GM12878 (cell line): ENCODE measurements at regions not wholly inside any gene's neighbourhood (a gene's known extent, or its start where the extent isn't known, plus 50 kb on each side); places are given as distances from the start of the nearest gene placed in this dataset.

Experiments used
- ATAC-seq: fragments of 200-7000 bp; cut with Tn5 transposase; 3 replicates; pipeline ENCODE4 v1.9.1; 2020; ENCODE audit warnings: mild to moderate bottlenecking, moderate library complexity
- BruUV-seq: library from RNA; stranded (reverse); fragments of 400-500 nt; replicated peaks from 2 replicates; lab custom pipeline; 2021; lab: Mats Ljungman, UMichigan
- CTCF ChIA-PET: fragments of 300-600 bp; sonication (Branson Sonifier 250); formaldehyde crosslinking; extraction: SDS; loops from one replicate; lab custom pipeline; 2021; ENCODE audit warnings: inconsistent platforms; lab: Yijun Ruan, JAX
- POLR2A ChIA-PET: fragments of 350-600 bp; formaldehyde crosslinking; extraction: SDS; loops from one replicate; lab custom pipeline; 2021; ENCODE audit warnings: inconsistent platforms; lab: Charles Lee
- RAD21 ChIA-PET: fragments of 300-600 bp; sonication (Branson Sonifier 250); formaldehyde crosslinking; loops from one replicate; lab custom pipeline; 2023; ENCODE audit warnings: antibody characterized with exemption; ENCODE audit not compliant: unreplicated experiment; lab: Charles Lee
- SMC1A ChIA-PET: fragments of 300-600 bp; sonication (Branson Sonifier 250); formaldehyde crosslinking; loops from one replicate; lab custom pipeline; 2023; ENCODE audit not compliant: unreplicated experiment, uncharacterized antibody; lab: Charles Lee
- DNase-seq: peaks from one replicate; pipeline ENCODE4 v3.0.0-alpha.2; 2011; ENCODE audit warnings: low read depth, low spot score
- FAIRE-seq: peaks from 3 replicates; lab custom pipeline; 2011; peaks lifted over from hg19 to GRCh38; lab: Jason Lieb, UNC
- H2AFZ ChIP-seq: 2 replicates; pipeline ENCODE4 v1.6.0; 2011; ENCODE audit warnings: low read depth, low read length, control low read depth; ENCODE audit not compliant: control insufficient read depth
- H3K27ac ChIP-seq: 2 replicates; pipeline ENCODE4 v1.5.1; 2011; ENCODE audit warnings: control low read depth; ENCODE audit not compliant: control insufficient read depth, insufficient read depth
- H3K27me3 ChIP-seq, 2 experiments: replicated peaks in 1 of 2; 2 replicates each; pipeline versions ENCODE4 v1.6.0 to v1.6.1; 2011; ENCODE audit warnings: low read length in 1 of 2; ENCODE audit not compliant: control insufficient read depth in 2 of 2, insufficient read depth in 2 of 2
- H3K36me3 ChIP-seq, 2 experiments: 2 replicates each; pipeline ENCODE4 v1.5.1; 2011; ENCODE audit warnings: low read length in 1 of 2; ENCODE audit not compliant: control insufficient read depth in 2 of 2, insufficient read depth in 2 of 2
- H3K4me1 ChIP-seq: 2 replicates; pipeline ENCODE4 v1.6.1; 2011; ENCODE audit warnings: mild to moderate bottlenecking, low read length, moderate library complexity, mixed read lengths; ENCODE audit not compliant: control insufficient read depth, insufficient read depth
- H3K4me2 ChIP-seq: 2 replicates; pipeline ENCODE4 v1.6.0; 2011; ENCODE audit warnings: control low read depth; ENCODE audit not compliant: control insufficient read depth, insufficient read depth
- H3K4me3 ChIP-seq: fragments of 200-600 bp; sonication (generic); 2 replicates; pipeline ENCODE4 v1.5.1; 2016
- H3K79me2 ChIP-seq: 2 replicates; pipeline ENCODE4 v1.6.0; 2011; ENCODE audit warnings: low read length; ENCODE audit not compliant: control insufficient read depth, insufficient read depth
- H3K9ac ChIP-seq: 2 replicates; pipeline ENCODE4 v1.8.0; 2011; ENCODE audit warnings: low read length, control low read depth, mixed read lengths; ENCODE audit not compliant: control insufficient read depth, insufficient read depth
- H3K9me3 ChIP-seq: replicated peaks from 3 replicates; pipeline ENCODE4 v1.5.1; 2011; ENCODE audit warnings: mild to moderate bottlenecking, low read length; ENCODE audit not compliant: control insufficient read depth, insufficient read depth
- H4K20me1 ChIP-seq: 2 replicates; pipeline ENCODE4 v1.6.0; 2011; ENCODE audit not compliant: control insufficient read depth, insufficient read depth
- FOS ChIP-seq: IDR thresholded peaks from 3 replicates; pipeline ENCODE4 v1.6.1; 2011; ENCODE audit warnings: borderline replicate concordance; ENCODE audit not compliant: insufficient read length; ENCODE audit errors: extremely low read depth
- PBX3 ChIP-seq: IDR thresholded peaks from 2 replicates; pipeline ENCODE4 v1.6.1; 2011; ENCODE audit warnings: mild to moderate bottlenecking, low read depth, low read length, moderate library complexity; ENCODE audit not compliant: insufficient replicate concordance
- PKNOX1 ChIP-seq: fragments of 450-650 bp; IDR thresholded peaks from 2 replicates; pipeline ENCODE4 v1.6.1; 2016; ENCODE audit warnings: mild to moderate bottlenecking
- RELB ChIP-seq: fragments of 450-650 bp; IDR thresholded peaks from 2 replicates; pipeline ENCODE4 v1.6.1; 2017; ENCODE audit warnings: low read depth, mild to moderate bottlenecking, moderate library complexity
- TAF1 ChIP-seq: IDR thresholded peaks from 2 replicates; pipeline ENCODE4 v1.6.1; 2011; ENCODE audit warnings: mild to moderate bottlenecking, low read depth, low read length, borderline replicate concordance
- TCF7 ChIP-seq: IDR thresholded peaks from 2 replicates; pipeline ENCODE4 v1.6.1; 2014; ENCODE audit warnings: antibody characterized with exemption, borderline replicate concordance
- YY1 ChIP-seq: IDR thresholded peaks from 2 replicates; pipeline ENCODE4 v1.6.1; 2011; ENCODE audit warnings: low read depth, mild to moderate bottlenecking, low read length
- WGBS: methylation state at CpG from one replicate; pipeline ENCODE4 v1.1.6; 2016; ENCODE audit warnings: low lambda C conversion rate; ENCODE audit not compliant: insufficient replicate concordance, insufficient coverage; ENCODE audit errors: missing lambda C conversion rate; 5-methylcytosine and 5-hydroxymethylcytosine counted together
- in situ Hi-C: fragments of 300-500 bp; cut with MboI; formaldehyde crosslinking; loops from 9 replicates; pipeline ENCODE4 v1.14.3; 2018; ENCODE audit warnings: mixed read lengths
- intact Hi-C: fragments of 100-400 bp; cut with micrococcal nuclease; formaldehyde crosslinking; loops from one replicate; pipeline ENCODE4 v1.14.2; 2022; ENCODE audit not compliant: unreplicated experiment

GRCh38 chr2:121833358-121833723 is 77.9 kb downstream of the TSN start:
- POLR2A ChIA-PET: interaction anchor here (0.6 to 1.2 kb wide), 2 partner anchors 13 to 17 kb away, joined by 3 read pairs; no protein-coding TSS in a partner anchor
- no peak overlapping the region for H3K4me3 ChIP-seq
- no peaks in the 10 kb centered on the region for H4K20me1 ChIP-seq
- no peak overlapping the region for H3K4me2 ChIP-seq
- RAD21 ChIA-PET: interaction anchor here (0.6 to 1.7 kb wide), 4 partner anchors 15 to 144 kb away, joined by 3 to 6 read pairs (median 4); no protein-coding TSS in a partner anchor
- WGBS: 25% methylated on average over 4 of the region's 4 CpGs
- no peaks in the 10 kb centered on the region for H3K36me3 ChIP-seq
- SMC1A ChIA-PET: no interaction called here
- intact Hi-C loops: no loop called here
- H3K27ac ChIP-seq: no peak overlapping the region
- BruUV-seq: no TSS peak
- no peak overlapping the region for H3K9ac ChIP-seq
- CTCF ChIA-PET: interaction anchor here (1.2 to 1.9 kb wide), 3 partner anchors 10 to 64 kb away, joined by 3 to 4 read pairs (median 3); no protein-coding TSS in a partner anchor
- H3K4me1 ChIP-seq: peaks cover 3% of the 10 kb centered on the region
- no peak for DNase-seq
- in situ Hi-C loops: no loop called here
- FAIRE-seq: no peak
- no peaks in the 10 kb centered on the region for H3K27me3 ChIP-seq
- TF ChIP-seq FOS (no peak), RELB (no peak), YY1 (no peak), PBX3 (peak; percentile 62), PKNOX1 (peak; percentile 81), TAF1 (no peak), TCF7 (no peak)
- H2AFZ ChIP-seq: peak overlapping the region; percentile 52
- no peaks in the 10 kb centered on the region for H3K79me2 ChIP-seq
- peak; percentile 58 for ATAC-seq
- H3K9me3 ChIP-seq: no peaks in the 10 kb centered on the region
